ENCODE measurements at regions not wholly inside any gene's neighbourhood (a gene's known extent, or its start where the extent isn't known, plus 50 kb on each side); places are given as distances from the start of the nearest gene placed in this dataset.
A peak's percentile ranks its signal among the peaks of the same experiment; 100 is the strongest.

DNA sequence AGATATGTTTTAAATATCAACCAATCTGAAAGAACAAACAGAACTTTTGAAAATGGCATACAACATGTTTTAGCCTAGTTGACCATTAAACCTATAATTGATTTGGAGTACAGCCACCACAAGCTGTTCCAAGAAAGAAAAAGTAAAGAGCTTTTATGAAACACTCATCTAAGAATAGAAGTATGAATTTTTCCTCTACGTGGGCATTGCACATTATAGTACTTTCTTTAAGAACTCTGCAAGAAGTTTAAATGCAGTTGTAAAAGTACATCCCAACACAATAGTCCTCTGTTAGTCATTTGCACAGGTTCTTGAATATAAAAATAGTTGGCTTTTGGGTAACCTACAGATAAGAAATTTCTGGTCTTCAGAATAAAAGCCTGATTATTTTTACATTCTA, 933.6 kb upstream of the ADGRL3 start (continued):
- TF ChIP-seq, protein P1, sequence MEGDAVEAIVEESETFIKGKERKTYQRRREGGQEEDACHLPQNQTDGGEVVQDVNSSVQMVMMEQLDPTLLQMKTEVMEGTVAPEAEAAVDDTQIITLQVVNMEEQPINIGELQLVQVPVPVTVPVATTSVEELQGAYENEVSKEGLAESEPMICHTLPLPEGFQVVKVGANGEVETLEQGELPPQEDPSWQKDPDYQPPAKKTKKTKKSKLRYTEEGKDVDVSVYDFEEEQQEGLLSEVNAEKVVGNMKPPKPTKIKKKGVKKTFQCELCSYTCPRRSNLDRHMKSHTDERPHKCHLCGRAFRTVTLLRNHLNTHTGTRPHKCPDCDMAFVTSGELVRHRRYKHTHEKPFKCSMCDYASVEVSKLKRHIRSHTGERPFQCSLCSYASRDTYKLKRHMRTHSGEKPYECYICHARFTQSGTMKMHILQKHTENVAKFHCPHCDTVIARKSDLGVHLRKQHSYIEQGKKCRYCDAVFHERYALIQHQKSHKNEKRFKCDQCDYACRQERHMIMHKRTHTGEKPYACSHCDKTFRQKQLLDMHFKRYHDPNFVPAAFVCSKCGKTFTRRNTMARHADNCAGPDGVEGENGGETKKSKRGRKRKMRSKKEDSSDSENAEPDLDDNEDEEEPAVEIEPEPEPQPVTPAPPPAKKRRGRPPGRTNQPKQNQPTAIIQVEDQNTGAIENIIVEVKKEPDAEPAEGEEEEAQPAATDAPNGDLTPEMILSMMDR (conservative IDR thresholded peaks at IDR 0.05; ENCODE audit: low read depth in 2 of 2), result no peak
- TF ChIP-seq EZH2 (IDR thresholded peaks at IDR 0.05; ENCODE audit: low read depth, unreplicated experiment), result no peak
- no peak for TF ChIP-seq JUNB (IDR thresholded peaks at IDR 0.05; ENCODE audit: unreplicated experiment)

DNA sequence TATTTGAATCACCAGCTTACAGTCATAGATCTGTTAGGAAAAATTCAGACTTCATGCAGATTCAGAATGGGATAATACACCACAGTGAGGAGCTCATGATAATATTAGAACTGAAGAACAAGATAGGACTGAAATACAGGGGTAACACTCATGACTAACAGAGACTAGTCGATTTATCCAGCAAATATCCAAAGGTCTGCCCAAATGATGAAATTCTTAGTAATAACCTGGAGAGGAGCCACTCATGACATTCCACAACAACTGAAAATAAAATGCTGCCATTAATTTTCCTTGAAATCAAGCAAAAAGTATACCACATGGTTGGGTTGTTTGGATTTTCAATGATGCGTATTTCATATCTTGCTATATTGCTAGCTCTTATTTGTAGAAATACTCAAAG, 903.7 kb upstream of the ADGRL3 start:
- DNase-seq (ENCODE audit: low spot score) (no peak), ATAC-seq (no peak)
- Histone ChIP-seq H3K36me3 (ENCODE audit: insufficient read depth) (no peaks in the 10 kb centered on the region), H2AFZ (no peak overlapping the region), H3K27me3 (ENCODE audit: insufficient read depth) (no peaks in the 10 kb centered on the region), H3F3A (replicated peaks; ENCODE audit: low read depth) (no peaks in the 10 kb centered on the region), H3K4me1 (ENCODE audit: insufficient read depth) (no peaks in the 10 kb centered on the region), H3K79me2 (replicated peaks; ENCODE audit: insufficient read depth) (no peaks in the 10 kb centered on the region), H3K4me3 (no peak overlapping the region), H3K27ac (ENCODE audit: low read depth) (no peak overlapping the region), H3K9me2 (ENCODE audit: insufficient read depth) (peaks cover 17% of the 10 kb centered on the region; the same call in 1 of the 2 replicates), H3K4me2 (no peak overlapping the region), H4K20me1 (replicated peaks; ENCODE audit: insufficient read depth) (no peaks in the 10 kb centered on the region)
- Mint-ChIP-seq H3K4me3 (no peak overlapping the region), H3K4me1 (no peaks in the 10 kb centered on the region), H3K27ac (no peak overlapping the region), H3K9me3 (no peaks in the 10 kb centered on the region), H3K36me3 (ENCODE audit: low read depth) (no peaks in the 10 kb centered on the region), H3K27me3 (ENCODE audit: insufficient read depth, low read depth, poor library complexity) (no peaks in the 10 kb centered on the region)
- TF ChIP-seq EZH2 (IDR thresholded peaks at IDR 0.05; ENCODE audit: low read depth, unreplicated experiment), result no peak
- TF ChIP-seq POLR2AphosphoS5 (IDR thresholded peaks at IDR 0.05; ENCODE audit: low read depth), result no peak

DNA sequence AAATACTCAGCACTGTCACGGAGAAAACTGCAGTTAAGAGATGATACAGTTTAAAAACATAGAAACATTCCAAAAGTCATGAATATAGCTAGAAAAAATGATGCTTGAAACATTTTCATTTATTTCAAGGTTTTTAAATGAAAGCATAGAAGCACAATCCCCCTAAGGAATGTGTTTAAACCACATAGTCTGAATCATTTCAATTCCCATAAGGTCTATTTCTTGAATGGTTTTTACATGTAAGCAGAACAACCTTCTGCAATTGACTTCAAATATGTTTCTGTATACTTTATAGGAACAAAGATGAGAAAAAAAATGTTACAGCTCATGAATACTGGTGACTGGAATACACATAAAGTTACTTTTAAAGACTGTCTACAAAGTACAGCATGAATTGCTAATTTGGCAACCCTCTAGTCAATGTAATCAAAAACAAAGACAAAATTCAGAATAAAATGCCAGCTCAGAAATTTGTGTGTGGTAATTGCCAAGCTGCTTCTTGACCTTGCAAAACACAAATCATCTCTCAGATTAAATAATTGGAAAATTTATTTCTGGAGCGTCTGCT, 886.4 kb upstream of the ADGRL3 start:
- DNase-seq (ENCODE audit: low spot score), result no peak
- no peak for ATAC-seq
- Histone ChIP-seq H3K79me2 (replicated peaks; ENCODE audit: insufficient read depth) (no peaks in the 10 kb centered on the region), H3K36me3 (ENCODE audit: insufficient read depth) (no peaks in the 10 kb centered on the region), H3K4me3 (no peak overlapping the region), H3K9me2 (ENCODE audit: insufficient read depth) (peaks cover 10% of the 10 kb centered on the region), H3F3A (replicated peaks; ENCODE audit: low read depth) (no peaks in the 10 kb centered on the region), H3K27me3 (ENCODE audit: insufficient read depth) (no peaks in the 10 kb centered on the region), H3K27ac (ENCODE audit: low read depth) (no peak overlapping the region), H2AFZ (no peak overlapping the region), H3K4me2 (no peak overlapping the region), H4K20me1 (replicated peaks; ENCODE audit: insufficient read depth) (no peaks in the 10 kb centered on the region), H3K4me1 (ENCODE audit: insufficient read depth) (no peaks in the 10 kb centered on the region)
- Mint-ChIP-seq H3K27me3 (ENCODE audit: insufficient read depth, low read depth, poor library complexity) (no peaks in the 10 kb centered on the region), H3K4me1 (no peaks in the 10 kb centered on the region), H3K36me3 (ENCODE audit: low read depth) (peaks cover 7% of the 10 kb centered on the region; the same call in 1 of the 3 replicates), H3K9me3 (peaks cover 3% of the 10 kb centered on the region; the same call in 2 of the 3 replicates), H3K4me3 (no peak overlapping the region), H3K27ac (no peak overlapping the region)
- TF ChIP-seq EZH2 (IDR thresholded peaks at IDR 0.05; ENCODE audit: low read depth, unreplicated experiment) (no peak), ZNF114 (CRISPR knock-in tag; IDR thresholded peaks at IDR 0.05) (no peak), EZH2phosphoT487 (IDR thresholded peaks at IDR 0.05; ENCODE audit: unreplicated experiment) (no peak)

DNA sequence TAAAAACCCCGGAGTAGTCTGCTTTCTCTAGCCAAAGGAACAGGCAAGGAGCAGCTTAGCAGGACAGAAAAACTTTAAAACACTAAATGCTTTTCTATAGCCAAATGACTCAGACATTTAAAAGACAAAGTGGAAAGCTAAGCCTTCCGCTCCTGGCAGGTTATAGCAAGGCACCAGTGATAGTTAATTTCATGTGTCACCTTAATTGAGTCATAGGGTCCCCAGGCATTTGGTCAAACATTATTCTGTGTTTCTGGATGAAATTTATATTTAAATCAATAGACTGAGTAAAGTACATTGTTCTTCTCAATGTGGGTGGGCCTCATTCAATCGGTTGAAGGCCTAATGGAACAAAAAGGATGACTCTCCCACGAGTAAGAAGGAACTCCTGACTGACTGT, 885.7 kb upstream of the ADGRL3 start:
- H3K4me2 ChIP-seq, result no peak overlapping the region
- no peak for ATAC-seq
- H3K27me3 Mint-ChIP-seq (ENCODE audit: insufficient read depth, low read depth, poor library complexity), result peaks cover 2% of the 10 kb centered on the region
- no peaks in the 10 kb centered on the region for H3K36me3 ChIP-seq (ENCODE audit: insufficient read depth)
- no peaks in the 10 kb centered on the region for H3K79me2 ChIP-seq (replicated peaks; ENCODE audit: insufficient read depth)
- H3K4me1 Mint-ChIP-seq, result no peaks in the 10 kb centered on the region
- peaks cover 10% of the 10 kb centered on the region for H3K9me2 ChIP-seq (ENCODE audit: insufficient read depth)
- no peaks in the 10 kb centered on the region for H4K20me1 ChIP-seq (replicated peaks; ENCODE audit: insufficient read depth)
- H3K4me3 Mint-ChIP-seq, result no peak overlapping the region
- no peak overlapping the region for H3K4me3 ChIP-seq
- peaks cover 3% of the 10 kb centered on the region; the same call in 2 of the 3 replicates for H3K9me3 Mint-ChIP-seq
- no peaks in the 10 kb centered on the region for H3F3A ChIP-seq (replicated peaks; ENCODE audit: low read depth)
- peak; percentile 2 for DNase-seq (ENCODE audit: low spot score)
- peaks cover 7% of the 10 kb centered on the region; the same call in 1 of the 3 replicates for H3K36me3 Mint-ChIP-seq (ENCODE audit: low read depth)
- no peak overlapping the region for H2AFZ ChIP-seq
- H3K27ac Mint-ChIP-seq, result no peak overlapping the region
- no peak overlapping the region for H3K27ac ChIP-seq (ENCODE audit: low read depth)
- no peaks in the 10 kb centered on the region for H3K4me1 ChIP-seq (ENCODE audit: insufficient read depth)
- no peaks in the 10 kb centered on the region for H3K27me3 ChIP-seq (ENCODE audit: insufficient read depth)
- no peak for TF ChIP-seq STAT1 (IDR thresholded peaks at IDR 0.05; ENCODE audit: unreplicated experiment)
